HG02642 (cell line): ENCODE measurements at regions not wholly inside any gene's neighbourhood (a gene's known extent, or its start where the extent isn't known, plus 50 kb on each side); places are given as distances from the start of the nearest gene placed in this dataset.
"Not testable (repeated sequence)": the region's sequence is repeated elsewhere in the genome, so short reads cannot be mapped to it uniquely, and the experiment has no call there.

Source experiments
- ATAC-seq: cut with Tn5 transposase; IDR thresholded peaks from one replicate; pipeline ENCODE4 v1.9.1; 2021; ENCODE audit warnings: mild to moderate bottlenecking; ENCODE audit not compliant: unreplicated experiment, poor library complexity

GRCh38 chr6:117761610-117762009 lies 86.3 kb downstream of the NUS1 start:
- ATAC-seq: no peak

GRCh38 chr6:117771403-117771802 lies 96.1 kb downstream of the NUS1 start:
- peak; percentile 97 for ATAC-seq

GRCh38 chr6:117776441-117776840 lies 101.2 kb downstream of the NUS1 start:
- no peak for ATAC-seq

GRCh38 chr6:117781550-117781949 lies 106.3 kb downstream of the NUS1 start:
- no peak for ATAC-seq

DNA sequence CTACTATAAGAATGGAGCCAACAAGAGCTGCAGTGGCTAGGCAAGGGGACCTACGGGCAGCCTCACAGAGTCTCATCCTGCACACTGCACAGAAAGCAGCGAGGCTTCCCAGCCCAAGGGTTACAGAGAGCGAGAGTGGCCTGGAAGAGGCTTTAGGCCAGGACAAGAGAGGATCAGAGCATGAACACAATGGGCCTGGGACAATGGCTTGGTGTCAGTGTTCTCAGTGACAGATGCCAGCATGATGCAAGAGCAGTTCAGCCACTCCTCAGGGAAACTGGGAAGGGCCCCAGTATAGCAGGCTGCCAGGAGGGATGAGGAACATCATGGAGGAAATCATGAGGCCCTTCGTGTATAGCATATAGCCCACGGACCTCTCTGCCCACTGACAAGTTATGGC lies 108.0 kb downstream of the NUS1 start:
- ATAC-seq: no peak

DNA sequence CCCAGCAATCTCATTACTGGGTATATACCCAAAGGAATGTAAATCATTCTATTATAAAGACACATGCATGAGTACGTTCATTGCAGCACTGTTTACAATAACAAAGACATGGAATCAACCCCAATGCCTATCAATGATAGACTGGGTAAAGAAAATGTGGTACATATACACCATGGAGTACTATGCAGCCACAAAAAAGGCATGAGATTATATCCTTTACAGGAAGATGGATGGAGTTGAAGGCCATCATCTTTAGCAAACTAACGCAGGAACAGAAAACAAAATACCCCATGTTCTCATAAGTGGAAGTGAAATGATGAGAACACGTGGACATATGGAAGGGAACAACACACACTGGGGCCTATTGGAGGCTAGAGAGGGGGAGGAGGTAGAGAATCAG lies 115.7 kb downstream of the NUS1 start:
- no peak for ATAC-seq

DNA sequence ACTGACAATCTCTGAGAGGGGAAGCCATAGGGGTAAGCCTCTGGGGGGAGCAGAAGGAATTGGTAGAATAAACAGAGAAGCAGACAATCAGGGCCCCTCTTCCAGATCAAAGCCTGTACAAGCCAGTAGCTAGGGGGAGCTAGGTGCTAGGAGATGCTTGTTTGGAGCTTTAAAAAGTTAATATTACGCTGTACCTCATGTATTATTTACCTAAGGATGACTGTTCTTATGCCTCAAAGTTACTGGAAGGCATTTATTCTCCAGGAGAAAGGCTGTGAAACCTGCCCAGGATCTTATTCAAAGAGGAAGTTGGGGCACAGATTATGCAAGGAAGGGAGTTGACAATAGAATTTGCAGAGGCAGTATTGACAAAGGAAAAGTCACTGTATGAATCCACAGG lies 111.8 kb upstream of the SLC35F1 start:
- ATAC-seq: no peak

DNA sequence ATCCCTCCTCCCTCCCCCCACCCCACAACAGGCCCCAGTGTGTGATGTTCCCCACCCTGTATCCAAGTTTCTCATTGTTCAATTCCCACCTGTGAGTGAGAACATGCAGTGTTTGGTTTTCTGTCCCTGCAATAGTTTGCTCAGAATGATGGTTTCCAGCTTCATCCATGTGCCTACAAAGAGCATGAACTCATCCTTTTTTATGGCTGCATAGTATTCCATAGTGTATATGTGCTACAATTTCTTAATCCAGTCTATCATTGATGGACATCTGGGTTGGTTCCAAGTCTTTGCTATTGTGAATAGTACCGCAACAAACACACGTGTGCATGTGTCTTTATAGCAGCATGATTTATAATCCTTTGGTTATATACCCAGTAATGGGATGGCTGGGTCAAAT lies 108.2 kb upstream of the SLC35F1 start:
- not testable (repeated sequence) for ATAC-seq

GRCh38 chr6:117810269-117810668 lies 96.8 kb upstream of the SLC35F1 start:
- no peak for ATAC-seq

GRCh38 chr6:117817499-117817898 lies 89.6 kb upstream of the SLC35F1 start:
- ATAC-seq: no peak

GRCh38 chr6:117817992-117818391 lies 89.1 kb upstream of the SLC35F1 start:
- ATAC-seq: no peak

DNA sequence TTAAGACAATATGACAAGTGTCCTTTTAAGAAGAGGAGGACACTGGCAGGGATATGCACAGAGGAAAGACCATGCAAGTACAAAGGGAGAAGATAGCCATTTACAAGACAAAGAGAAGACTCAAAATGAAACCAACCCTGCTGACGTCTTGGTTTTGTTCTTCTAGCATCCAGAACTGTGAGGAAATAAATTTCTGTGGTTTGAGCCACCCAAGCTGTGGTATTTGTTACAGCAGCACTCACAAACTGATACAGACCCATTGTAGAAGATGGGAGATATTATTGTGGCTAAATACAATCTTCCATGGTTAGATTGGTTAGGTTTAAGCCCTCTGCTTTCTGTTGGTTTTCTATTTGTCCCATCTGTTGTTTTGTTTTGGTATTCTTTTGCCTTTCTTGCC lies 88.6 kb upstream of the SLC35F1 start:
- ATAC-seq: no peak

- ATAC-seq: no peak
These were observed 77.3 kb upstream of the SLC35F1 start for GRCh38 chr6:117829594-117830319.

- no peak for ATAC-seq
These were observed 69.8 kb upstream of the SLC35F1 start for GRCh38 chr6:117837261-117837660.

GRCh38 chr6:117840541-117840983 lies 66.5 kb upstream of the SLC35F1 start:
- ATAC-seq: no peak

- ATAC-seq: no peak
These were observed 59.2 kb upstream of the SLC35F1 start for GRCh38 chr6:117847912-117848311.

DNA sequence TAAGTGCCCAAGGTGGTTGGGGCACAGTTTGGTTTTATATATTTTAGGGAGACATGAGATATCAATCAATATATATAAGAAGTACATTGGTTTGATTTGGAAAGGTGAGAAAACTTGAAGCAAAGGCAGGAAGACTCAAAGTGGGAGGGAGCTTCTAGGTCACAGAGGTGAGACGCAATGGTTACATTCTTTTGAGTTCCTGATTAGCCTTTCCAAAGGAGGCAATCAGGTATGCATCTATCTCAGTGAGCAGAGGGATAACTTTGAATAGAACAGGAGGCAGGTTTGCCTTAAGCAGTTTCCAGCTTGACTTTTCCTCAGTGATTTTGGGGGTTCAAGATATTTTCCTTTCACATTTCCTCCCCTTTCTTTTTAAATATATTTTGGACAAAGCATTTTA lies 58.0 kb upstream of the SLC35F1 start:
- ATAC-seq: no peak
